Brain microvascular endothelial cell (primary cell): ENCODE measurements at regions not wholly inside any gene's neighbourhood (a gene's known extent, or its start where the extent isn't known, plus 50 kb on each side); places are given as distances from the start of the nearest gene placed in this dataset.

Experiments
- DNase-seq: peaks from one replicate; pipeline ENCODE4 v3.0.0-alpha.2; 2020
- H3K27ac ChIP-seq: fragments of 250-450 bp; sonication (Bioruptor Pico); 2 replicates; pipeline ENCODE4 v1.5.1; 2020; ENCODE audit warnings: mild to moderate bottlenecking, moderate library complexity
- H3K27me3 ChIP-seq: fragments of 250-450 bp; sonication (Bioruptor Pico); replicated peaks from 2 replicates; pipeline ENCODE4 v1.5.1; 2020; ENCODE audit warnings: mild to moderate bottlenecking
- H3K36me3 ChIP-seq: fragments of 250-450 bp; sonication (Bioruptor Pico); replicated peaks from 2 replicates; pipeline ENCODE4 v1.5.1; 2020; ENCODE audit warnings: mild to moderate bottlenecking
- H3K4me3 ChIP-seq: 2 replicates; pipeline ENCODE4 v1.5.1; 2011; ENCODE audit warnings: low read depth, mild to moderate bottlenecking, control low read depth, low read length, moderate library complexity
- in situ Hi-C: cut with HindIII; loops from 2 replicates; pipeline ENCODE4 v1.10.0; 2017; ENCODE audit warnings: low sequenced_read_pairs, low pct_ligation_motif_present
- TF ChIP-seq, protein P1 (sequence below): IDR thresholded peaks from 2 replicates; pipeline ENCODE4 v1.5.1; 2011; ENCODE audit warnings: low read depth, mild to moderate bottlenecking, moderate library complexity, low read length, control low read depth, inconsistent platforms; ENCODE audit errors: missing control alignments

DNA sequence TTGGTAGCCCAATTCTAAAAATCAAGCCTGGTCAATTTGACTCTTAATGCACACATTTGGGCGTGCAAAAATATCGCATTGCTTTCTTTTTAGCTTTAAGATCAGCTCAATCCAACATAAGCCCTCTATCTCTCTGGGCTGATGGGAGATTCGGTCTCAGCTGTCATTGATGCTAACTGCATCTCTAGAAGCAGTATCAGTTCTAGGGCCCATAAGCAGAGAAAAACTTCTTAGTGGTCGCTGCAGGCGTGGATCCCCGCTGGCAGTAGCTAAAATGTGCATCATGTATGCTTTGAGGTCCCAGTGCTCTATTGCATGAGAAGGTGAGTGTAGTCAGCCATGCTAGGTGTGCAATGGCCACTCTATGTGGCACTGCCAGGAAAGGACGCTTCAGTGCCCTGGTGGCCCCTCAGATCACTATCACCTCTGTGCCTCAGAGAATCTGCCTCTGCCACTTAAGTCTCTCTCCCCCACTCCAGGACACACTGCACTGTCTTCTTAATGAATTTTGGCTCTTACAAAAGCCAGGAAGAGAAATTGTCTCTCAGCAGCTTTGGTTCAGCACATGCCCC, 79.7 kb upstream of the GADD45A start:
- in situ Hi-C loops: no loop called here

DNA sequence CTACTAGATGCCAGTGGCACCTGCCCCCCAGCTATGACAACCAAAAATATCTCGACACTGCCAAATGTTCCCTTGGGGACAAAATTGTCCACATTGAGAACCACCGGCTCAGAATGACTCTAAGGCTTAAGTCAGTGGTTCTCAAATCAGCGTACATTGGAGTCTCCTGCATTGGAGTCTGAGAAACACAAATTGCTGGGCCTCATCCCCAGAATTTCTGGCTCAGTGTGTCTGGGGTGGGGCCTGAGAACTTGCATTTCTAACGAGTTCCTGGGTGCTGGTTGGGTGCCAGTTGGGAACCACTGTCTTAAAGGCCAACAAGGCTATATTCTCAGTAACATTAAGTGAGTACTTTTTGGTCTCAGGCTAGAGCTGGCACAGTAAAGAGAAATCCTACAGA, 77.7 kb upstream of the GADD45A start:
- no peaks in the 10 kb centered on the region for H3K27me3 ChIP-seq
- H3K4me3 ChIP-seq: no peak overlapping the region
- in situ Hi-C loops: no loop called here
- TF ChIP-seq, protein P1, sequence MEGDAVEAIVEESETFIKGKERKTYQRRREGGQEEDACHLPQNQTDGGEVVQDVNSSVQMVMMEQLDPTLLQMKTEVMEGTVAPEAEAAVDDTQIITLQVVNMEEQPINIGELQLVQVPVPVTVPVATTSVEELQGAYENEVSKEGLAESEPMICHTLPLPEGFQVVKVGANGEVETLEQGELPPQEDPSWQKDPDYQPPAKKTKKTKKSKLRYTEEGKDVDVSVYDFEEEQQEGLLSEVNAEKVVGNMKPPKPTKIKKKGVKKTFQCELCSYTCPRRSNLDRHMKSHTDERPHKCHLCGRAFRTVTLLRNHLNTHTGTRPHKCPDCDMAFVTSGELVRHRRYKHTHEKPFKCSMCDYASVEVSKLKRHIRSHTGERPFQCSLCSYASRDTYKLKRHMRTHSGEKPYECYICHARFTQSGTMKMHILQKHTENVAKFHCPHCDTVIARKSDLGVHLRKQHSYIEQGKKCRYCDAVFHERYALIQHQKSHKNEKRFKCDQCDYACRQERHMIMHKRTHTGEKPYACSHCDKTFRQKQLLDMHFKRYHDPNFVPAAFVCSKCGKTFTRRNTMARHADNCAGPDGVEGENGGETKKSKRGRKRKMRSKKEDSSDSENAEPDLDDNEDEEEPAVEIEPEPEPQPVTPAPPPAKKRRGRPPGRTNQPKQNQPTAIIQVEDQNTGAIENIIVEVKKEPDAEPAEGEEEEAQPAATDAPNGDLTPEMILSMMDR: no peak
- no peak for DNase-seq
- H3K36me3 ChIP-seq: no peaks in the 10 kb centered on the region
- no peak overlapping the region for H3K27ac ChIP-seq

More for the DNA sequence above, 79.7 kb upstream of the GADD45A start:
- no peak overlapping the region for H3K27ac ChIP-seq
- no peaks in the 10 kb centered on the region for H3K27me3 ChIP-seq
- no peak overlapping the region for H3K4me3 ChIP-seq
- DNase-seq: no peak
- TF ChIP-seq, protein P1: no peak
- H3K36me3 ChIP-seq: no peaks in the 10 kb centered on the region

DNA sequence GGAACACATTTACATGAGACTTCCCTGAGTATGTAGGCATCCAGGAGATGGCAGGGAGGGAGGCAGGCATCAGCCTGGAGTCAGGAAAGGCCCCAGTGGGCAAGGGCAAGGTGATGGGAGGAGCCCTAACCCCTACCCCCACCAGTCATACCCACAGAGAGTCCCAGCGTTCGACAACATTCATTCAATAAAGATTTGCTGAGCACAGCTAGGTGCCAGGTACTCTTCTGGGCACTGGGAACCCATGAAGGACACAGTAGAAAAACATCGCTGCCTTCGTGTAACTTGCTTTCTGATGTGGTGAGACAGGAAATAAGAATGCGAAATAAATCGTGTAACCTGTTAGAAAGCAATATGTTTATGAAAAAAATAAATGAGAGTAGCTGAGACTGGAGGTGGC, 77.3 kb upstream of the GADD45A start:
- Histone ChIP-seq H3K27me3 (no peaks in the 10 kb centered on the region), H3K27ac (no peak overlapping the region), H3K36me3 (no peaks in the 10 kb centered on the region), H3K4me3 (no peak overlapping the region)
- in situ Hi-C loops: no loop called here
- no peak for DNase-seq
- TF ChIP-seq, protein P1: no peak

DNA sequence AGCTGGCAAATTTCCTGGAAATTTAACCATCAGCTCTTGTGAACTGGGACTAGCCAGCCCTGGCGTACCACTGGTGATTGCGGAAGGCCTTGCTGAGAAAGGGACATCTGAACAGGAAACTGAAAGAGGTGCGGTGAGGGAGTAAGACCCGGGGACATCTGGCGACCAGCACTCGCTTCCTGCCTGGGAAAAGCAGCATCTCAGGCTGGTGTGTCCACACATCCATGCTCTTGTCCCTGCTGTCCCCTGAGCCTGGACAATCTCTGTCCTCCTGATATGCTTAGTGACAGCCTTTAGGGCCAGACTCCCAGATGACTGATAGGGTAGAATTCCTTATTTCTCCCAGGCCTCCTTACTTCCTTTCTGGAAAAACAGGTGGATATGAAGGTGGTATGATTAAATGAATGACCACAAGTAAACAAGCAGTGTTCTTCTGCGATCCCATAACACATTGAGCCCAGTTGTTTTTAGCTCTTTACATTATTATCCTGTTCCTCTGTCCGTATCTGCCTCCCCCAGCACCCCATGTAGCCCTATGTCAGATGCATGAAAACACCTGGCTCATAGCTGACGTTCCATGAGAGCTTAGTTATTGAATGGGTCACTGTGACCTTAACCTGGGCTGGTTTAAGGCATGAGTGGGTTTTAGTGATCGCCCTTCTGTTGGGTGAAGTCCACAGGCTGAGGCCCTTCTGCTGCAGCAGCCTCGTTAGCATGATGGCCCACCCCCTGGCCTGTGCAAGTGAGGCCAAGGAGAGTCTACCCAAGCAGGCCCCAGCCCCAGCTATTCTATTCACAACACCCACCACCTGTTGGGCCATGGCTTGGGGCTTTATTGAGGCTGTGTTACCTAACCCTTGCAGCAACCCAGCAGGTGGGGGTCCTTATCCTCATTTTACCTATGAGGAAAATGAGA, 76.1 kb upstream of the GADD45A start:
- in situ Hi-C loops: no loop called here
- Histone ChIP-seq H3K27me3 (no peaks in the 10 kb centered on the region), H3K27ac (no peak overlapping the region), H3K36me3 (no peaks in the 10 kb centered on the region), H3K4me3 (no peak overlapping the region)
- no peak for DNase-seq
- TF ChIP-seq, protein P1: no peak

DNA sequence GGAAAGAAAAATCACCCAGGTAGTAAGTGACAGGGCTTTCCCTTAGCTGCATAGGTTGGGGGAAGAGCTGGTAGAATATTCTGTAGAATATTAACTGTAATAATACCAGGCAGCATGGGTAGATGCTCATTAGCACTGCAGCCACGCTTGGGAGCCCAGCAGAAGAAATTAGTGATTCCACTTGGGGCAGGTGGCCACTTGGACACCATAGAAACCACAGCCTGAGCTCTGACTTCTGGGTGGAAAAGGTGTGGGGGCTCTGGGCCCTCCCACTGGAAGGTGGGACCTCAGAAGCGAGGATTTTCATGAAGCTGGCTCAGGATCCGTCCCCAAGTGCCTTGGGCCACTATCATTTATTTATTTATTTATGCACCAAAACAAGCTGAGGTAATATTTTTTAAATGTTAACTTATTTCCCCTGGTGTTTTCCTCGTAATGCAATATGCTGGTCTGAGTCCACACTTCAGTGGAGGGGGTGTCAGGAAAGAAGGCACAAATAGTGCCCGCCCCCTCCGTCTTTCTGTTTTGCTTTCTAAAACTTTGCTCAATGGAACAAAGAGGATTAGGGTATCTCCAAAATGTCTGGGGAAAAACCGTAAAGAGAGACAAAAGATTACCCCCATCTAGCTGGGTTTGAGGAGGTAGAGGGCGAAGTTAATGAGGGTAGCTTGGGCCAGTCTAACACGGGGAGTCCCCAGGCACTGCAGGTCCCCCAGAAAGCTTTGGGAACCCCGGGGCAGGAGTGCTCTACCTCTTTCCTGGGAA, 75.2 kb upstream of the GADD45A start:
- no peak for DNase-seq
- TF ChIP-seq, protein P1: no peak
- Histone ChIP-seq H3K27me3 (no peaks in the 10 kb centered on the region), H3K27ac (no peak overlapping the region), H3K4me3 (no peak overlapping the region), H3K36me3 (no peaks in the 10 kb centered on the region)
- in situ Hi-C loops: no loop called here
